HG03280 (cell line): ENCODE measurements at regions not wholly inside any gene's neighbourhood (a gene's known extent, or its start where the extent isn't known, plus 50 kb on each side); places are given as distances from the start of the nearest gene placed in this dataset.

Experiments
- ATAC-seq: cut with Tn5 transposase; IDR thresholded peaks from one replicate; pipeline ENCODE4 v1.9.1; 2021; ENCODE audit warnings: mild to moderate bottlenecking, moderate library complexity; ENCODE audit not compliant: unreplicated experiment

DNA sequence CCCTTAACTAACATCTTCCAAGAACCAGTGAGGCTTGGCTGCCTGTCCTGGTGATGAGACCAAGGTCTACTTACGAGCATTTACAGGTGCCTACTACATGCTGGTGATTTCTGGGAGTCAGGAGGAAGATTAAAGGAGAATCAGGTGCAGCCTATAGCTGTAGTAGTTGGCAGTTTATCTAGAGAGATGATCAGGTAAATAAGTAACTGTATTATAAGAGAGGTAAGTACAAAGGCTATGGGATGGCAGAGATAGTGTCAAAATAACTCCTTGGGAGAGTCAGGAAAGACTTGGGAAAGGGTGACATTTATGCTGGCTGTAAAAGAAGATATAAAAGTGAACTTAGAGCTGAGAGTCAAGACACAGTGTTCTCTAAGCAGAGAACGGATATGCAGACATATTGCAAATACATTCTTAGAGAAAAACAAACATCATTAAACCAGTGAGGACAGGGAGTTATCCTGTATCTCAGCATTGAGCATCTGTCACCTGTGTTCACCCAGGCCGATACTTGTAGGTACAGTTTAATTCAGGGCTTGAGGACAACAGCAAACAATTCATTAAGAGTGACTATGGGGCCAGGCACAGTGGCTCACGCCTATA is 49.7 kb upstream of the ACP3 start:
- no peak for ATAC-seq
